ENCODE measurements at regions not wholly inside any gene's neighbourhood (a gene's known extent, or its start where the extent isn't known, plus 50 kb on each side); places are given as distances from the start of the nearest gene placed in this dataset.

DNA sequence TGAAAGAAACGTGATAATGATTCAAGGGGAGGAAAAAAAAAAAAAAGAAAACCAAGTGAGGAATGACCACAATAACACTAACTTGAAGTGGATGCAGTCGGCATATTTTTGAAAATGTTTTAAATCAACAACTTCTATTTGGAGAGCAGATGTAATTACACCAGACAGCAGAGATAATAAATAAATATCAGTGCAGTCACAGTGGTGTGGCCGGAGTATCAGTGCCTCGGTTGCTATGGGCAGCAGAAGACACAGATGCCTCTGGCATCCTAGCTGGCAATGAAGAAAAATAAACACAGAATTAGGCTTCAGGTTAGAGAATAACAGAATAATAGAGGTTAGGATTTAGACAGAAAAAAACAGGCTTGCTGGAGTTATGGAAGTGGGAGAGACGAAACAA lies 888.3 kb downstream of the LTN1 start:
- TF ChIP-seq ZNF331 (CRISPR knock-in tag; IDR thresholded peaks at IDR 0.05; ENCODE audit: low read depth) (no peak), POLR2AphosphoS5 (IDR thresholded peaks at IDR 0.05; ENCODE audit: low read depth) (no peak), STAT1 (IDR thresholded peaks at IDR 0.05; ENCODE audit: unreplicated experiment) (no peak), EZH2 (IDR thresholded peaks at IDR 0.05; ENCODE audit: low read depth, unreplicated experiment) (no peak), JUNB (IDR thresholded peaks at IDR 0.05; ENCODE audit: unreplicated experiment) (no peak), ZNF114 (CRISPR knock-in tag; IDR thresholded peaks at IDR 0.05) (no peak), CREB1 (CRISPR knock-in tag; IDR thresholded peaks at IDR 0.05; ENCODE audit: low read depth) (no peak), ETS1 (IDR thresholded peaks at IDR 0.05) (no peak), ZNF462 (CRISPR knock-in tag; IDR thresholded peaks at IDR 0.05) (no peak)
- TF ChIP-seq, protein P1, sequence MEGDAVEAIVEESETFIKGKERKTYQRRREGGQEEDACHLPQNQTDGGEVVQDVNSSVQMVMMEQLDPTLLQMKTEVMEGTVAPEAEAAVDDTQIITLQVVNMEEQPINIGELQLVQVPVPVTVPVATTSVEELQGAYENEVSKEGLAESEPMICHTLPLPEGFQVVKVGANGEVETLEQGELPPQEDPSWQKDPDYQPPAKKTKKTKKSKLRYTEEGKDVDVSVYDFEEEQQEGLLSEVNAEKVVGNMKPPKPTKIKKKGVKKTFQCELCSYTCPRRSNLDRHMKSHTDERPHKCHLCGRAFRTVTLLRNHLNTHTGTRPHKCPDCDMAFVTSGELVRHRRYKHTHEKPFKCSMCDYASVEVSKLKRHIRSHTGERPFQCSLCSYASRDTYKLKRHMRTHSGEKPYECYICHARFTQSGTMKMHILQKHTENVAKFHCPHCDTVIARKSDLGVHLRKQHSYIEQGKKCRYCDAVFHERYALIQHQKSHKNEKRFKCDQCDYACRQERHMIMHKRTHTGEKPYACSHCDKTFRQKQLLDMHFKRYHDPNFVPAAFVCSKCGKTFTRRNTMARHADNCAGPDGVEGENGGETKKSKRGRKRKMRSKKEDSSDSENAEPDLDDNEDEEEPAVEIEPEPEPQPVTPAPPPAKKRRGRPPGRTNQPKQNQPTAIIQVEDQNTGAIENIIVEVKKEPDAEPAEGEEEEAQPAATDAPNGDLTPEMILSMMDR (conservative IDR thresholded peaks at IDR 0.05; ENCODE audit: low read depth in 2 of 2) = no peak
- TF ChIP-seq, protein P2, sequence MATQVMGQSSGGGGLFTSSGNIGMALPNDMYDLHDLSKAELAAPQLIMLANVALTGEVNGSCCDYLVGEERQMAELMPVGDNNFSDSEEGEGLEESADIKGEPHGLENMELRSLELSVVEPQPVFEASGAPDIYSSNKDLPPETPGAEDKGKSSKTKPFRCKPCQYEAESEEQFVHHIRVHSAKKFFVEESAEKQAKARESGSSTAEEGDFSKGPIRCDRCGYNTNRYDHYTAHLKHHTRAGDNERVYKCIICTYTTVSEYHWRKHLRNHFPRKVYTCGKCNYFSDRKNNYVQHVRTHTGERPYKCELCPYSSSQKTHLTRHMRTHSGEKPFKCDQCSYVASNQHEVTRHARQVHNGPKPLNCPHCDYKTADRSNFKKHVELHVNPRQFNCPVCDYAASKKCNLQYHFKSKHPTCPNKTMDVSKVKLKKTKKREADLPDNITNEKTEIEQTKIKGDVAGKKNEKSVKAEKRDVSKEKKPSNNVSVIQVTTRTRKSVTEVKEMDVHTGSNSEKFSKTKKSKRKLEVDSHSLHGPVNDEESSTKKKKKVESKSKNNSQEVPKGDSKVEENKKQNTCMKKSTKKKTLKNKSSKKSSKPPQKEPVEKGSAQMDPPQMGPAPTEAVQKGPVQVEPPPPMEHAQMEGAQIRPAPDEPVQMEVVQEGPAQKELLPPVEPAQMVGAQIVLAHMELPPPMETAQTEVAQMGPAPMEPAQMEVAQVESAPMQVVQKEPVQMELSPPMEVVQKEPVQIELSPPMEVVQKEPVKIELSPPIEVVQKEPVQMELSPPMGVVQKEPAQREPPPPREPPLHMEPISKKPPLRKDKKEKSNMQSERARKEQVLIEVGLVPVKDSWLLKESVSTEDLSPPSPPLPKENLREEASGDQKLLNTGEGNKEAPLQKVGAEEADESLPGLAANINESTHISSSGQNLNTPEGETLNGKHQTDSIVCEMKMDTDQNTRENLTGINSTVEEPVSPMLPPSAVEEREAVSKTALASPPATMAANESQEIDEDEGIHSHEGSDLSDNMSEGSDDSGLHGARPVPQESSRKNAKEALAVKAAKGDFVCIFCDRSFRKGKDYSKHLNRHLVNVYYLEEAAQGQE (IDR thresholded peaks at IDR 0.05; ENCODE audit: unreplicated experiment) = no peak

Data from GM23338 (cell line).